WTC11 (cell line): ENCODE measurements at regions not wholly inside any gene's neighbourhood (a gene's known extent, or its start where the extent isn't known, plus 50 kb on each side); places are given as distances from the start of the nearest gene placed in this dataset.

Source experiments
- ATAC-seq: fragments of 200-7000 bp; cut with Tn5 transposase; 2 replicates; pipeline ENCODE4 v1.10.0; 2021; ENCODE audit warnings: mild to moderate bottlenecking, moderate library complexity
- CTCF ChIA-PET: fragments of 300-600 bp; sonication (Branson Sonifier 250); formaldehyde crosslinking; loops from one replicate; lab custom pipeline; 2021; ENCODE audit warnings: antibody characterized with exemption; lab: Charles Lee
- POLR2A ChIA-PET: fragments of 350-600 bp; sonication (Branson Sonifier 250); formaldehyde crosslinking; loops from one replicate; lab custom pipeline; 2021; ENCODE audit warnings: antibody characterized with exemption; lab: Charles Lee
- DNase-seq: peaks from one replicate; pipeline ENCODE4 v3.0.0; 2021; ENCODE audit warnings: low spot score
- H3K27ac Mint-ChIP-seq: 2 replicates; pipeline ENCODE4 v1.8.0; 2021; ENCODE audit warnings: mixed read lengths
- H3K27me3 Mint-ChIP-seq: 2 replicates; pipeline ENCODE4 v1.8.0; 2021; ENCODE audit warnings: low read depth, mild to moderate bottlenecking, moderate library complexity, mixed read lengths
- H3K36me3 Mint-ChIP-seq: 2 replicates; pipeline ENCODE4 v1.8.0; 2021; ENCODE audit warnings: mixed read lengths
- H3K4me1 Mint-ChIP-seq: 2 replicates; pipeline ENCODE4 v1.8.0; 2022; ENCODE audit warnings: mixed read lengths
- H3K4me3 Mint-ChIP-seq: 2 replicates; pipeline ENCODE4 v1.8.0; 2021; ENCODE audit warnings: mild to moderate bottlenecking, moderate library complexity, mixed read lengths
- H3K9me3 Mint-ChIP-seq: 2 replicates; pipeline ENCODE4 v1.8.0; 2021; ENCODE audit warnings: mixed read lengths
- CREB1 ChIP-seq: sonication (generic); formaldehyde crosslinking; IDR thresholded peaks from 2 replicates; pipeline ENCODE4 v1.8.0; 2023; ENCODE audit warnings: mild to moderate bottlenecking, missing genetic modification reagents
- CREM ChIP-seq: sonication (generic); formaldehyde crosslinking; IDR thresholded peaks from 2 replicates; pipeline ENCODE4 v1.8.1; 2022; ENCODE audit warnings: mild to moderate bottlenecking, missing genetic modification reagents, moderate library complexity
- FOXJ3 ChIP-seq: sonication (generic); formaldehyde crosslinking; IDR thresholded peaks from 2 replicates; pipeline ENCODE4 v1.9.0; 2021; ENCODE audit warnings: missing genetic modification reagents, mild to moderate bottlenecking, borderline replicate concordance
- GTF2I ChIP-seq: fragments of 250-450 bp; sonication (Bioruptor Pico); conservative IDR thresholded peaks from 2 replicates; pipeline ENCODE4 v1.4.0; 2021; ENCODE audit warnings: mild to moderate bottlenecking
- MYBL2 ChIP-seq: sonication (generic); formaldehyde crosslinking; IDR thresholded peaks from 2 replicates; pipeline ENCODE4 v1.8.1; 2023; ENCODE audit warnings: mild to moderate bottlenecking, moderate library complexity, missing genetic modification reagents
- NR1H2 ChIP-seq: sonication (generic); formaldehyde crosslinking; IDR thresholded peaks from 2 replicates; pipeline ENCODE4 v1.9.0; 2021; ENCODE audit warnings: mild to moderate bottlenecking, moderate library complexity, missing genetic modification reagents
- NR2C2 ChIP-seq: sonication (generic); formaldehyde crosslinking; IDR thresholded peaks from 2 replicates; pipeline ENCODE4 v1.8.0; 2022; ENCODE audit warnings: mild to moderate bottlenecking, missing genetic modification reagents
- NR3C1 ChIP-seq: sonication (generic); formaldehyde crosslinking; conservative IDR thresholded peaks from 2 replicates; pipeline ENCODE4 v1.8.1; 2023; ENCODE audit warnings: low read depth, mild to moderate bottlenecking, missing genetic modification reagents
- PRRX2 ChIP-seq: fragments of 250-450 bp; sonication (Bioruptor Pico); IDR thresholded peaks from 2 replicates; pipeline ENCODE4 v1.8.0; 2021; ENCODE audit warnings: mild to moderate bottlenecking
- SMAD4 ChIP-seq: sonication (generic); formaldehyde crosslinking; IDR thresholded peaks from 2 replicates; pipeline ENCODE4 v1.8.0; 2022; ENCODE audit warnings: mild to moderate bottlenecking, missing genetic modification reagents
- SP1 ChIP-seq: sonication (generic); formaldehyde crosslinking; conservative IDR thresholded peaks from 2 replicates; pipeline ENCODE4 v1.8.1; 2022; ENCODE audit warnings: missing genetic modification reagents
- ZNF121 ChIP-seq: sonication (generic); formaldehyde crosslinking; IDR thresholded peaks from 2 replicates; pipeline ENCODE4 v1.8.0; 2023; ENCODE audit warnings: missing genetic modification reagents
- ZNF263 ChIP-seq: sonication (generic); formaldehyde crosslinking; IDR thresholded peaks from 2 replicates; pipeline ENCODE4 v1.8.1; 2022; ENCODE audit warnings: low read depth, mild to moderate bottlenecking, moderate library complexity, missing genetic modification reagents
- ZNF423 ChIP-seq: fragments of 250-450 bp; sonication (Bioruptor Pico); IDR thresholded peaks from 2 replicates; pipeline ENCODE4 v2.1.2; 2022; ENCODE audit warnings: mild to moderate bottlenecking, moderate library complexity
- TF ChIP-seq, protein P1 (sequence below): fragments of 250-450 bp; sonication (Bioruptor Pico); IDR thresholded peaks from 2 replicates; pipeline ENCODE4 v1.9.0; 2021; ENCODE audit warnings: moderate library complexity, mild to moderate bottlenecking, inconsistent platforms, borderline replicate concordance
- TF ChIP-seq, protein P2 (sequence below): sonication (generic); formaldehyde crosslinking; IDR thresholded peaks from 2 replicates; pipeline ENCODE4 v1.8.1; 2022; ENCODE audit warnings: mild to moderate bottlenecking, moderate library complexity, missing genetic modification reagents
- TF ChIP-seq, protein P3 (sequence below): sonication (generic); formaldehyde crosslinking; IDR thresholded peaks from 2 replicates; pipeline ENCODE4 v1.8.1; 2023; ENCODE audit warnings: mild to moderate bottlenecking, missing genetic modification reagents, moderate library complexity
- TF ChIP-seq, protein P4 (sequence below): sonication (generic); formaldehyde crosslinking; IDR thresholded peaks from 2 replicates; pipeline ENCODE4 v1.8.1; 2022; ENCODE audit warnings: missing genetic modification reagents, borderline replicate concordance
- TF ChIP-seq, protein P5 (sequence below): sonication (generic); formaldehyde crosslinking; IDR thresholded peaks from 2 replicates; pipeline ENCODE4 v1.8.1; 2023; ENCODE audit warnings: mild to moderate bottlenecking, moderate library complexity, missing genetic modification reagents
- TF ChIP-seq, protein P6 (sequence below): fragments of 250-450 bp; sonication (Bioruptor Pico); IDR thresholded peaks from 2 replicates; pipeline ENCODE4 v1.9.0; 2021; ENCODE audit warnings: mild to moderate bottlenecking

DNA sequence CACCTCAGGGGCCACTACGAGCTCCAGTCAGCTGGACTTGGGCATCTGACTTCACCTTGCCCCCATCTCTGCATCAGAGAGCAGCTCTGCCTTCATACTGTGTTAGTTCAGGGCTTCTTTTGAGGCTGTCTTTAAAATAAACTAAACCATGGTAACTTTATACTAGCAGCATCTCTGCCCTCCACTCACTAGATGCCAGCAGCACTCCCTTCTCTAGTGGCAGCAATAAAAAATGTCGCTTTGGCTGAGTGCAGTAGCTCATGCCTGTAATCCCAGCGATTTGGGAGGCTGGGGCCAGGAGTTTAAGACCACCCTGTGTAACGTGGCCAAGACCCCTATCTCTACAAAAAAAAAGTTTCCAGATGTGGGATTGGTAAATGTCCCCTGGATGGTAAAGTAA is 584.4 kb downstream of the INHBA start:
- no peak for TF ChIP-seq FOXJ3
- no peak for TF ChIP-seq ZNF121 (CRISPR knock-in tag)
- no peak for TF ChIP-seq SP1 (CRISPR knock-in tag)
- TF ChIP-seq ZNF263 (CRISPR knock-in tag) = no peak
- TF ChIP-seq, protein P1, sequence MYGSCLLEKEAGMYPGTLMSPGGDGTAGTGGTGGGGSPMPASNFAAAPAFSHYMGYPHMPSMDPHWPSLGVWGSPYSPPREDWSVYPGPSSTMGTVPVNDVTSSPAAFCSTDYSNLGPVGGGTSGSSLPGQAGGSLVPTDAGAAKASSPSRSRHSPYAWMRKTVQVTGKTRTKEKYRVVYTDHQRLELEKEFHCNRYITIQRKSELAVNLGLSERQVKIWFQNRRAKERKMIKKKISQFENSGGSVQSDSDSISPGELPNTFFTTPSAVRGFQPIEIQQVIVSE (CRISPR knock-in tag) = no peak
- TF ChIP-seq PRRX2 (CRISPR knock-in tag) = no peak
- TF ChIP-seq SMAD4 (CRISPR knock-in tag) = no peak
- no peak for TF ChIP-seq NR2C2 (CRISPR knock-in tag)
- no peak for TF ChIP-seq NR1H2 (CRISPR knock-in tag)
- TF ChIP-seq, protein P2, sequence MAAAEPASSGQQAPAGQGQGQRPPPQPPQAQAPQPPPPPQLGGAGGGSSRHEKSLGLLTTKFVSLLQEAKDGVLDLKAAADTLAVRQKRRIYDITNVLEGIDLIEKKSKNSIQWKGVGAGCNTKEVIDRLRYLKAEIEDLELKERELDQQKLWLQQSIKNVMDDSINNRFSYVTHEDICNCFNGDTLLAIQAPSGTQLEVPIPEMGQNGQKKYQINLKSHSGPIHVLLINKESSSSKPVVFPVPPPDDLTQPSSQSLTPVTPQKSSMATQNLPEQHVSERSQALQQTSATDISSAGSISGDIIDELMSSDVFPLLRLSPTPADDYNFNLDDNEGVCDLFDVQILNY = no peak
- no peak for TF ChIP-seq CREB1 (CRISPR knock-in tag)
- TF ChIP-seq GTF2I (CRISPR knock-in tag) = no peak
- TF ChIP-seq, protein P3, sequence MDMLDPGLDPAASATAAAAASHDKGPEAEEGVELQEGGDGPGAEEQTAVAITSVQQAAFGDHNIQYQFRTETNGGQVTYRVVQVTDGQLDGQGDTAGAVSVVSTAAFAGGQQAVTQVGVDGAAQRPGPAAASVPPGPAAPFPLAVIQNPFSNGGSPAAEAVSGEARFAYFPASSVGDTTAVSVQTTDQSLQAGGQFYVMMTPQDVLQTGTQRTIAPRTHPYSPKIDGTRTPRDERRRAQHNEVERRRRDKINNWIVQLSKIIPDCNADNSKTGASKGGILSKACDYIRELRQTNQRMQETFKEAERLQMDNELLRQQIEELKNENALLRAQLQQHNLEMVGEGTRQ (CRISPR knock-in tag) = no peak
- no peak for TF ChIP-seq NR3C1 (CRISPR knock-in tag)
- TF ChIP-seq, protein P4, sequence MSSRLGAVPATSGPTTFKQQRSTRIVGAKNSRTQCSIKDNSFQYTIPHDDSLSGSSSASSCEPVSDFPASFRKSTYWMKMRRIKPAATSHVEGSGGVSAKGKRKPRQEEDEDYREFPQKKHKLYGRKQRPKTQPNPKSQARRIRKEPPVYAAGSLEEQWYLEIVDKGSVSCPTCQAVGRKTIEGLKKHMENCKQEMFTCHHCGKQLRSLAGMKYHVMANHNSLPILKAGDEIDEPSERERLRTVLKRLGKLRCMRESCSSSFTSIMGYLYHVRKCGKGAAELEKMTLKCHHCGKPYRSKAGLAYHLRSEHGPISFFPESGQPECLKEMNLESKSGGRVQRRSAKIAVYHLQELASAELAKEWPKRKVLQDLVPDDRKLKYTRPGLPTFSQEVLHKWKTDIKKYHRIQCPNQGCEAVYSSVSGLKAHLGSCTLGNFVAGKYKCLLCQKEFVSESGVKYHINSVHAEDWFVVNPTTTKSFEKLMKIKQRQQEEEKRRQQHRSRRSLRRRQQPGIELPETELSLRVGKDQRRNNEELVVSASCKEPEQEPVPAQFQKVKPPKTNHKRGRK (CRISPR knock-in tag) = no peak
- TF ChIP-seq, protein P5, sequence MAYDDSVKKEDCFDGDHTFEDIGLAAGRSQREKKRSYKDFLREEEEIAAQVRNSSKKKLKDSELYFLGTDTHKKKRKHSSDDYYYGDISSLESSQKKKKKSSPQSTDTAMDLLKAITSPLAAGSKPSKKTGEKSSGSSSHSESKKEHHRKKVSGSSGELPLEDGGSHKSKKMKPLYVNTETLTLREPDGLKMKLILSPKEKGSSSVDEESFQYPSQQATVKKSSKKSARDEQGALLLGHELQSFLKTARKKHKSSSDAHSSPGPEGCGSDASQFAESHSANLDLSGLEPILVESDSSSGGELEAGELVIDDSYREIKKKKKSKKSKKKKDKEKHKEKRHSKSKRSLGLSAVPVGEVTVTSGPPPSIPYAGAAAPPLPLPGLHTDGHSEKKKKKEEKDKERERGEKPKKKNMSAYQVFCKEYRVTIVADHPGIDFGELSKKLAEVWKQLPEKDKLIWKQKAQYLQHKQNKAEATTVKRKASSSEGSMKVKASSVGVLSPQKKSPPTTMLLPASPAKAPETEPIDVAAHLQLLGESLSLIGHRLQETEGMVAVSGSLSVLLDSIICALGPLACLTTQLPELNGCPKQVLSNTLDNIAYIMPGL = no peak
- TF ChIP-seq, protein P6, sequence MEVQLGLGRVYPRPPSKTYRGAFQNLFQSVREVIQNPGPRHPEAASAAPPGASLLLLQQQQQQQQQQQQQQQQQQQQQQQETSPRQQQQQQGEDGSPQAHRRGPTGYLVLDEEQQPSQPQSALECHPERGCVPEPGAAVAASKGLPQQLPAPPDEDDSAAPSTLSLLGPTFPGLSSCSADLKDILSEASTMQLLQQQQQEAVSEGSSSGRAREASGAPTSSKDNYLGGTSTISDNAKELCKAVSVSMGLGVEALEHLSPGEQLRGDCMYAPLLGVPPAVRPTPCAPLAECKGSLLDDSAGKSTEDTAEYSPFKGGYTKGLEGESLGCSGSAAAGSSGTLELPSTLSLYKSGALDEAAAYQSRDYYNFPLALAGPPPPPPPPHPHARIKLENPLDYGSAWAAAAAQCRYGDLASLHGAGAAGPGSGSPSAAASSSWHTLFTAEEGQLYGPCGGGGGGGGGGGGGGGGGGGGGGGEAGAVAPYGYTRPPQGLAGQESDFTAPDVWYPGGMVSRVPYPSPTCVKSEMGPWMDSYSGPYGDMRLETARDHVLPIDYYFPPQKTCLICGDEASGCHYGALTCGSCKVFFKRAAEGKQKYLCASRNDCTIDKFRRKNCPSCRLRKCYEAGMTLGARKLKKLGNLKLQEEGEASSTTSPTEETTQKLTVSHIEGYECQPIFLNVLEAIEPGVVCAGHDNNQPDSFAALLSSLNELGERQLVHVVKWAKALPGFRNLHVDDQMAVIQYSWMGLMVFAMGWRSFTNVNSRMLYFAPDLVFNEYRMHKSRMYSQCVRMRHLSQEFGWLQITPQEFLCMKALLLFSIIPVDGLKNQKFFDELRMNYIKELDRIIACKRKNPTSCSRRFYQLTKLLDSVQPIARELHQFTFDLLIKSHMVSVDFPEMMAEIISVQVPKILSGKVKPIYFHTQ (CRISPR knock-in tag) = no peak
- Mint-ChIP-seq H3K27ac (no peak overlapping the region), H3K27me3 (no peaks in the 10 kb centered on the region), H3K4me1 (peaks cover 19% of the 10 kb centered on the region), H3K9me3 (peaks cover 10% of the 10 kb centered on the region), H3K36me3 (no peaks in the 10 kb centered on the region), H3K4me3 (no peak overlapping the region)
- POLR2A ChIA-PET = no interaction called here
- DNase-seq = no peak
- ATAC-seq = no peak
- CTCF ChIA-PET = no interaction called here

DNA sequence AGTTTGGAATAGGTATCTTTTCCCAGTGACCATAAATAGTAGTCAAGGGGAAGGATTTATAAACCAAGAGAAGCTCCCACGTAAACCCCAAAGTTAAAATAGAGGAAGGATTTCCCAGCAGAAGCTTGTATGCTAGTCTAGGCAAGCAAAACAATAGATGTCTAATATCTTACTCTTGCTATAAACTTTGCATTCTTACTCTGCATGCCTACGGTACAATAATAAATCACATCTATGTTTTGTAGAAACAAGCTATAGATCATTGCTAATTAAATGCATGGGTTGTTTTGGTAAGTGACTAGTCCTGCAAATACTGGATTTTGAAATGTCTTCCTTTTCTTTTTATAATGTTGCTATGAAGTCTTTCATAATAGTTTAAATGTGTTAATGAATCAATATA is 585.5 kb downstream of the INHBA start:
- no peak for TF ChIP-seq ZNF423 (CRISPR knock-in tag)
- no peak for TF ChIP-seq CREM (CRISPR knock-in tag)
- TF ChIP-seq MYBL2 (CRISPR knock-in tag) = no peak
- ChIA-PET POLR2A (no interaction called here), CTCF (interaction anchor here (1.5 kb wide), 1 partner anchor 11 kb away, joined by 4 read pairs; no protein-coding TSS in a partner anchor)
- no peaks in the 10 kb centered on the region for H3K36me3 Mint-ChIP-seq
- no peak for ATAC-seq
- no peak overlapping the region for H3K27ac Mint-ChIP-seq
- no peak overlapping the region for H3K4me3 Mint-ChIP-seq
- no peaks in the 10 kb centered on the region for H3K27me3 Mint-ChIP-seq
- peaks cover 14% of the 10 kb centered on the region for H3K4me1 Mint-ChIP-seq
- H3K9me3 Mint-ChIP-seq = peaks cover 10% of the 10 kb centered on the region
- no peak for DNase-seq
